ENCODE measurements at regions not wholly inside any gene's neighbourhood (a gene's known extent, or its start where the extent isn't known, plus 50 kb on each side); places are given as distances from the start of the nearest gene placed in this dataset.

DNA sequence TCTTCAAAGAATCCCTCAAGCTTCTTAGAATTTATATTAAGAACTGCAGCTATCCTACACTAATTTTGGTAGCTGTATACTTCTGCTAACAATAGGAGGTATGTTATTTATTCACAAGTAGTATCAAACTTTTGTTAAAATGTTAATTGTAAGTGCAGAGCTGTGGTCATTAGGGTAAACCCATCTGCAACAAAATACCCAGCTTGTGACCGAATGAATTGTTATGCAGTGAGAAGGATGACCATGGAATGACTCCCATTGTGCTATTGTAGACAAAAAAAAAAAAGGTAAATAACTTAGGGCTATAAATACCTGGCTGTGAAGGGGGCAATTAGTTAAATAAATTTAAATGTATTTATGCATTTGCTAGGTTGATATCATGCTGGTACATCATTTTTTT is 186.1 kb downstream of the ADCYAP1 start:
- TF ChIP-seq, protein P1, sequence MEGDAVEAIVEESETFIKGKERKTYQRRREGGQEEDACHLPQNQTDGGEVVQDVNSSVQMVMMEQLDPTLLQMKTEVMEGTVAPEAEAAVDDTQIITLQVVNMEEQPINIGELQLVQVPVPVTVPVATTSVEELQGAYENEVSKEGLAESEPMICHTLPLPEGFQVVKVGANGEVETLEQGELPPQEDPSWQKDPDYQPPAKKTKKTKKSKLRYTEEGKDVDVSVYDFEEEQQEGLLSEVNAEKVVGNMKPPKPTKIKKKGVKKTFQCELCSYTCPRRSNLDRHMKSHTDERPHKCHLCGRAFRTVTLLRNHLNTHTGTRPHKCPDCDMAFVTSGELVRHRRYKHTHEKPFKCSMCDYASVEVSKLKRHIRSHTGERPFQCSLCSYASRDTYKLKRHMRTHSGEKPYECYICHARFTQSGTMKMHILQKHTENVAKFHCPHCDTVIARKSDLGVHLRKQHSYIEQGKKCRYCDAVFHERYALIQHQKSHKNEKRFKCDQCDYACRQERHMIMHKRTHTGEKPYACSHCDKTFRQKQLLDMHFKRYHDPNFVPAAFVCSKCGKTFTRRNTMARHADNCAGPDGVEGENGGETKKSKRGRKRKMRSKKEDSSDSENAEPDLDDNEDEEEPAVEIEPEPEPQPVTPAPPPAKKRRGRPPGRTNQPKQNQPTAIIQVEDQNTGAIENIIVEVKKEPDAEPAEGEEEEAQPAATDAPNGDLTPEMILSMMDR (IDR thresholded peaks at IDR 0.05) = no peak
- TF ChIP-seq POLR2A (IDR thresholded peaks at IDR 0.05) = no peak

All from breast epithelium (tissue), 3 donors.